Left lung (tissue), 4 donors: ENCODE measurements at regions not wholly inside any gene's neighbourhood (a gene's known extent, or its start where the extent isn't known, plus 50 kb on each side); places are given as distances from the start of the nearest gene placed in this dataset.

ENCODE experiments used
- ATAC-seq: fragments of 200-7000 bp; cut with Tn5 transposase; one replicate; pipeline ENCODE4 v1.9.1; 2020; ENCODE audit warnings: moderate library complexity
- DNase-seq, 4 donors: peaks; one replicate each; pipeline ENCODE4 v3.0.0-alpha.2; 2013 to 2020
- H3K27ac ChIP-seq, 2 donors: fragments of 200-600 bp; sonication (generic) in 1 of 2; one replicate each; pipeline versions ENCODE4 v1.5.0 to v1.8.0; 2020 to 2021
- H3K27me3 ChIP-seq, 2 donors: fragments of 200-600 bp; sonication (generic) in 1 of 2; one replicate each; pipeline versions ENCODE4 v1.5.0 to v1.8.0; 2020 to 2021
- H3K36me3 ChIP-seq, 2 donors: fragments of 200-600 bp; sonication (generic) in 1 of 2; one replicate each; pipeline versions ENCODE4 v1.5.0 to v1.8.0; 2020 to 2021
- H3K4me1 ChIP-seq, 2 donors: fragments of 200-600 bp; one replicate each; pipeline ENCODE4 v1.8.0; 2021
- H3K4me3 ChIP-seq, 2 donors: fragments of 200-600 bp; sonication (generic) in 1 of 2; one replicate each; pipeline versions ENCODE4 v1.5.0 to v1.8.0; 2020 to 2021; ENCODE audit warnings: mild to moderate bottlenecking in 1 of 2
- H3K9me3 ChIP-seq, 2 donors: fragments of 200-600 bp; sonication (generic) in 1 of 2; one replicate each; pipeline versions ENCODE4 v1.5.0 to v1.8.0; 2020 to 2021
- intact Hi-C, 2 donors: fragments of 100-400 bp; cut with DNase I; formaldehyde crosslinking; loops; one replicate each; pipeline versions ENCODE4 v1.11.2 to v1.14.2; 2022
- TF ChIP-seq, protein P1 (sequence below), 2 donors: fragments of 200-600 bp; sonication (generic) in 1 of 2; IDR thresholded peaks; one replicate each; pipeline versions ENCODE4 v1.5.0 to v1.8.0; 2021; ENCODE audit warnings: antibody characterized with exemption in 2 of 2
- donor health status: DM: no; HTN: yes; CAD: no.
- donor health status: DM: no; HTN: no; CAD: no.

GRCh38 chr6:43899830-43900229 lies 129.8 kb downstream of the VEGFA start:
- Histone ChIP-seq H3K4me3 (no peak overlapping the region), H3K4me1 (no peaks in the 10 kb centered on the region), H3K9me3 (no peaks in the 10 kb centered on the region), H3K36me3 (no peaks in the 10 kb centered on the region), H3K27ac (no peak overlapping the region), H3K27me3 (no peaks in the 10 kb centered on the region)
- ATAC-seq (no peak), DNase-seq (no peak)
- intact Hi-C loops, result no loop called here
- TF ChIP-seq, protein P1, sequence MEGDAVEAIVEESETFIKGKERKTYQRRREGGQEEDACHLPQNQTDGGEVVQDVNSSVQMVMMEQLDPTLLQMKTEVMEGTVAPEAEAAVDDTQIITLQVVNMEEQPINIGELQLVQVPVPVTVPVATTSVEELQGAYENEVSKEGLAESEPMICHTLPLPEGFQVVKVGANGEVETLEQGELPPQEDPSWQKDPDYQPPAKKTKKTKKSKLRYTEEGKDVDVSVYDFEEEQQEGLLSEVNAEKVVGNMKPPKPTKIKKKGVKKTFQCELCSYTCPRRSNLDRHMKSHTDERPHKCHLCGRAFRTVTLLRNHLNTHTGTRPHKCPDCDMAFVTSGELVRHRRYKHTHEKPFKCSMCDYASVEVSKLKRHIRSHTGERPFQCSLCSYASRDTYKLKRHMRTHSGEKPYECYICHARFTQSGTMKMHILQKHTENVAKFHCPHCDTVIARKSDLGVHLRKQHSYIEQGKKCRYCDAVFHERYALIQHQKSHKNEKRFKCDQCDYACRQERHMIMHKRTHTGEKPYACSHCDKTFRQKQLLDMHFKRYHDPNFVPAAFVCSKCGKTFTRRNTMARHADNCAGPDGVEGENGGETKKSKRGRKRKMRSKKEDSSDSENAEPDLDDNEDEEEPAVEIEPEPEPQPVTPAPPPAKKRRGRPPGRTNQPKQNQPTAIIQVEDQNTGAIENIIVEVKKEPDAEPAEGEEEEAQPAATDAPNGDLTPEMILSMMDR (IDR thresholded peaks at IDR 0.05), result no peak

GRCh38 chr6:43898358-43899131 lies 128.5 kb downstream of the VEGFA start:
- intact Hi-C loops, result no loop called here
- Histone ChIP-seq H3K4me3 (no peak overlapping the region), H3K9me3 (no peaks in the 10 kb centered on the region), H3K27ac (no peak overlapping the region), H3K27me3 (no peaks in the 10 kb centered on the region), H3K36me3 (no peaks in the 10 kb centered on the region), H3K4me1 (no peaks in the 10 kb centered on the region)
- TF ChIP-seq, protein P1 (IDR thresholded peaks at IDR 0.05), result no peak
- no peak for DNase-seq
- ATAC-seq, result no peak

DNA sequence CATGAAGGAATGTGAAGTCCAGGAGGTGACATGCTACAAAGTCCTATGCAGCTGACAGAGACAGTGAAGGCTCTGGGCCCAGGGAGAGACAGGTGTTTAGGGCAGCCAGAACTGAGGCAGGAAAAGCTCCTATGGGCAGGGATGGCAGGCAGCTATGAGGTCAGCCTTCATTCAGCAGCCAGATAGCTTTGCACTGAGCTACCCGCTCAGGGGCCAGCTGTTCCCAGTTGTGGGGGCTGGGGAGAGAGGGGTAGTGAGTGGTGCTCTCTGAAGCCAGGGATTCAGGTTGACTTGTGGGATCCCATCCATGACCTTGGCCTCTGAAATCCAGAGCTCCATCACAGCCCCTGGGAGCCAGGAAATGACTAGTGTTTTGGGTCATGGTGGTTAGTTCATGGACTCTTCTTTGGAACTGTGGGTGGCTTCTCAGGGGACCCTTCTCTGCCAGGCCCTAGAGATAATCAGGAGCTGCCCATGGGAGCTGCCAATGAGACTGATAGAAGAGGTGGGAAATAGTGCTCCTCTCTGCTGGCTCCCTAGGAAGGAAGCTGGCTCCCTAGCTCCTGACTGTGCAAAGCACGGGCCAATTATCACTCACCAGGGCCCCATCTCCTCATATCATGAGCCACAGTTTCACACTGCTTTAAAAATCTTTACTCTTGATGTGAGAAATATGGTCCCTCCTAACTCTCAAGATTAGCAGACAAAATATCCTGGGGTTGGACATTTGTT lies 127.7 kb downstream of the VEGFA start:
- Histone ChIP-seq H3K9me3 (no peaks in the 10 kb centered on the region), H3K4me1 (no peaks in the 10 kb centered on the region), H3K27me3 (no peaks in the 10 kb centered on the region), H3K36me3 (no peaks in the 10 kb centered on the region), H3K4me3 (no peak overlapping the region), H3K27ac (no peak overlapping the region)
- intact Hi-C loops, result no loop called here
- TF ChIP-seq, protein P1 (IDR thresholded peaks at IDR 0.05), result no peak
- no peak for ATAC-seq
- DNase-seq, result no peak

DNA sequence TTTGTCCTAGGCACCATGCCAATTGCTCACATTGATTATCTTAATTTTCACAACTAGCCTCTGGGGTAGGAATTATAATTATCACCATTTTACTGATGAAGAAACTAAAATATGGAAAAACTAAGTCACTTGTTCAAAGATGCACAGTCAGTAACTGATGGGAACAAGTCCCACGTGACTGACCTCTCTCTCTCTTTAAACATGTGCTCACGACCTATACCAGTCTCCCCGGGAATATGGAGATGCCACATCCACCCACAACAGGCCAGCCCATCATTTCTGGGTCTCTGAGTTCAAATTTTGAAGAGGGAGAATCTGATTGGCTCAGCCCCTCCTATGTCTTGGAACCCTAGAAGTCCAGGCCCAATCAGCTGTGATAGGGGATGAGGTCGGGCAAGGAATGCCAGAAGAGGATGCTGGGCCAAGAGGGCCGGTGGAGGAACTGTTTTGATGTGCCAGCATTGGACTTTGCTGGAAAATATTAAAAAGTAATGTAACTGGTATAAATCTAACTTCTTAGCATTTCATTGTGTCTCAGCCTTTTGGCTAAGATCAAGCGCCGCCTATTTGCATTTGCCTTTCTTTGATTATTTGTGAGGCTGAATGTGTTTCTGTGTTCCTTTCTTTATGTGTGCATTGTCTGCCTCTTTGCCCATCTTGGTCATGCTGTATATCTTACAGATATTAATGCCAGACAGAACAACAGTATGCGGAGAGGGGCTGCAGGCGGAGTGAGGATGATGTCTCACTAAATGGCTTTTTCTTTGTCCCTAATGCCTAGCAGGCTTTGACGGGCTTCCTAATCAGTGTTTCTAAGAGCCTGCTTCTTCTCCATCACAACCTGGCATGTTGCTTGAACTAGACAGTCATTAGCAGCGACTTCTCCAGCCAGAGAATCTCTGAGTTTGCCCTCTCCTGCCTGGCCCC lies 126.6 kb downstream of the VEGFA start:
- Histone ChIP-seq H3K4me3 (no peak overlapping the region), H3K36me3 (no peaks in the 10 kb centered on the region), H3K27ac (no peak overlapping the region), H3K9me3 (no peaks in the 10 kb centered on the region), H3K27me3 (peaks cover 0 to 6% of the 10 kb centered on the region in 2 donors), H3K4me1 (no peaks in the 10 kb centered on the region)
- ATAC-seq (no peak), DNase-seq (no peak)
- intact Hi-C loops, result no loop called here
- TF ChIP-seq, protein P1 (IDR thresholded peaks at IDR 0.05), result no peak
